ENCODE measurements at regions not wholly inside any gene's neighbourhood (a gene's known extent, or its start where the extent isn't known, plus 50 kb on each side); places are given as distances from the start of the nearest gene placed in this dataset.
"Not testable (repeated sequence)": the region's sequence is repeated elsewhere in the genome, so short reads cannot be mapped to it uniquely, and the experiment has no call there.

- DNase-seq (ENCODE audit: low read depth): no peak
Measured at GRCh38 chr10:21057436-21057835, 160.3 kb upstream of the NEBL start.

- no peak for DNase-seq (ENCODE audit: low read depth)
Measured at GRCh38 chr10:21056461-21056860, 159.3 kb upstream of the NEBL start.

- no peak for DNase-seq (ENCODE audit: low read depth)
Measured at GRCh38 chr10:21055339-21056135, 158.4 kb upstream of the NEBL start.

DNA sequence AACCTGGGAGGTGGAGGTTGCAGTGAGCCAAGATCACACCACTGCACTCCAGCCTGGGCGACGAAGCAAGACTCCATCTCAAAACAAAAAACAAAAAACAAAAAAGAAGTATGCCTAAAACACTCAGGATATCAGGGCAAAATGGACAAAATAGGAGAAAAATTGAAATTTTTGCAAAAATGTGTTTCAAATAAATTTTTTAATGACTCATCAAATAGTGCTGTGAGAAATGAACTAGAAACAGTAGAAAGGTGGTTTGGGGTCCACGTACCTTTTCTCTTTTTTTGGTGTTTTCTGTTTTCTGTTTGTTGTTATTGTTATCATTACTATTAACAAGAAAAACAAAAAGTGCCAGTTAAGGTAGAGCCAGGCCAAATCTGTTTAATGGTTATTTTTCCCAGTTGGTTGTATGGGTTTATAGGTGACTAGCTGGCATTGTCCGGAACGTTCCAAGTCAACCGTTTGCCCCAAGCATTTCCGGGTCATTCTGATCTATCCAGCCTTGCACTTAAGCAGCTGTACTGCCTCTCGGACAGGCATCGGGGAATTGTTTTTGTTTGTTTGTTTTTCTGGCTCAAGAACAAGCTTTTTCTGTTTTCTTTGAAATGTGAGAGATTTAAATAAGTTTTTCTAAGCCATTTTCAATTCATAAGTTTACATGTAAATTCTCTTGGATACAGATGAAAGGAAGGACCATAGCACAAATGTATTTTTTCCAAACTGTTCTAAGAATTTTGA lies 157.0 kb upstream of the NEBL start:
- no peak for DNase-seq (ENCODE audit: low read depth)

GRCh38 chr10:21052709-21053104 lies 155.6 kb upstream of the NEBL start:
- DNase-seq (ENCODE audit: low read depth): no peak

- no peak for DNase-seq (ENCODE audit: low read depth)
Measured at GRCh38 chr10:21052072-21052708, 155.1 kb upstream of the NEBL start.

GRCh38 chr10:21049482-21049881 lies 152.4 kb upstream of the NEBL start:
- no peak for DNase-seq (ENCODE audit: low read depth)

GRCh38 chr10:21048068-21048467 lies 151.0 kb upstream of the NEBL start:
- peak; percentile 58 for DNase-seq (ENCODE audit: low read depth)

DNA sequence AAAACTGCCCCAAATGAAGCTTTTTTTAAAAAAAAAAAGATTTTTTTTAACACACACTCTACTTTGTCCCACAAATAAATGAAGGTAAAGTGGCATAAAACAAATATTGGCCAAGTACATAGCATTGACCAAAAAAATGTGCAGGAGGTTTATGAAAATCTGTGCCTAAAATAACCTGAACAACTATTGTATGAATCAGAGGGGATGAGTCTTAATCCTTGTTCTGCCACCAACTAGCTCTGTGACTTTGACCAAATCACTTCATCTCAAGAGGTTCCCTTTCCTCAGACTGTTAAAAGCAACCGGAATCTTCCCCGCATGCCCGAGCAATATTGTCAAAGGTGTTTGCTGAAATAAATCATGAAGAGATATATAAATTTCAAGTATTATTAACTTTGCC lies 150.4 kb upstream of the NEBL start:
- DNase-seq (ENCODE audit: low read depth): peak; percentile 34

GRCh38 chr10:21047096-21047495 lies 150.0 kb upstream of the NEBL start:
- no peak for DNase-seq (ENCODE audit: low read depth)

- DNase-seq (ENCODE audit: low read depth): no peak
Measured at GRCh38 chr10:21043044-21043443, 145.9 kb upstream of the NEBL start.

- DNase-seq (ENCODE audit: low read depth): peak; percentile 71
Measured at GRCh38 chr10:21042536-21042935, 145.4 kb upstream of the NEBL start.

- DNase-seq (ENCODE audit: low read depth): no peak
Measured at GRCh38 chr10:21041763-21042458, 144.8 kb upstream of the NEBL start.

DNA sequence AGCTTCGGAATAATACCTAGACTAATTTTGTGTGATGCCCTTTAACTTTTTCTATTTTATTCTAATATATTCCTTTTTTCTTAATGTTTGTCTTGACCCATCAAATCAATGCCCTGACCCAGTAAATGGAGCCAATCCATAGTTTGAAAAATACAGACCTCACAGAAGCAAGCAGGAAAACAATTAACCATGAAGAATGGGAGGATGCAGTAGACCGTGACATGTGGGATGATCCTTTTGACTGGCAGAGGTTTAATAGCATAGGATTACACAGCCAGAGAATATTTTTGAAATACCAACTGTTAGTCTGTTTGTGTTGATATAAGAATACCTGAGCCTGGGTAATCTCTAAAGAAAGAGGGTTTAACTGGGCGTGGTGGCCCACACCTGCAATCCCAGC lies 142.6 kb upstream of the NEBL start:
- no peak for DNase-seq (ENCODE audit: low read depth)

DNA sequence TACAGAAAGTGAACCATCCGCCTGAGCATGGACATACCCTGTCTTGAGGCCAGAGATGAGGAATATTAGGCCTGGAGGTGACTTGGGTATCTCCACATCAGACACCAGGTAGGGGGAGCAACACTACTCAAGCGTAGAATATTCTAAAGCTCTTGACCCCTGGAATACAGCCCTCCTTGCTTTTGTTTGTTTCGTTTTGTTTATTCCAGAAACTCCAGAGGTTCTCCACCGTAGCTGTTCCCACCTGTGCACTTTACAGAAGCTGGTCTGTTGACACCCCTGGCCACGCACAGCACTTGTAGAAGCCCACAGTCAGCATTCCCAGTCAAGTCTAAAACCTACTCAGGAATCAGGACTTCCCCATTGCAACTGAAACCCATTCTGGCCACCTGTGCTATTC lies 139.6 kb upstream of the NEBL start:
- DNase-seq (ENCODE audit: low read depth): no peak

GRCh38 chr10:21034770-21035169 lies 137.7 kb upstream of the NEBL start:
- DNase-seq (ENCODE audit: low read depth): not testable (repeated sequence)

DNA sequence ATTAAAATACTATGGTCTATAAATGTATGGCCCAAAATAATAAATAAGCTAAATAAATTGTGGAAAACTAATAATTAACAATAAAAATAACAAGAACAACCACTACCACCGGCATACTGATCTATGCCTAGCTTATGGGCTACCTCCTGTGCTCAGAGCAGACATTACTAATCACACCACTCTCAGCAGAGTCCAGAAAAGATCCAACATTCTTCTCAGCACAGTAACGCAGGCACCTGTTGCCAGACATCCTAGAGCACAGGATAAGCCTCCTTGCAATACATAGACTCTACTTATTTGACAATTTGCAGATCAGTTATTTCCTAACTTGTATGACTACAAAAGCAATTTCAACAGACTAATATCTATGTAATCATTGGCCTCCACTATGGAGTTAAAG lies 137.1 kb upstream of the NEBL start:
- DNase-seq (ENCODE audit: low read depth): no peak

DNA sequence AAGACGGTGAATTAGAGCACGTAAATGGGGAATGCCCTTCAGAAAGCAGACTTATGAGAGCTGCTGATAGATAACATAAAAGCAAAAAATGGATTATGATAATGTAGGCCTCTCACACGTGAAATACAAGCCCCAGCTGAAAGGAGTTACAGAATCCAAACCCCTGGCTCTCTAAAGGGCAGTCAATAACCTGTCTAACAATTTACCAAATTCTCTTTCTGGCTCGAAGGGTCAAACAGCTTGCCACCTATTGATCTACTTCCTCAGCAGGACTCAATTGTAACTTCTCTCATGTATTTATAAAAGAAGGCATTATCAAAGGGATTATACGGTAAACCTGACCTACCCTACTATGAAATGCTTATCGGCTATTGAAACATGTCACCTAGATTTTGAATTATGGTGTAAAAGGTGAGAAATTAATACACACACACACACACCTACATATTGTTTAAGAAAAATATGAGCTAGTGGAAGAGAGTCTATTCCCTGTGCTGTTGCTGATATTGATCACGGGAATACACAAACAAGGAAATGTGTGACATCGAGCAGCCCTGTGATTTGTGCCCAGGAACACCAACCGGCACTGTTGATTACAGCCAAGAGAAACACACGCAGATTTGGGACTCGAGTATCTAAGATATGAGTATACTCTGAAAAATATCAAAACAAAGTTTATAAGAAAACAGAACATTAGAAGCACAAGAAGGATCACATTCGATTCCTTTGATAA lies 135.6 kb upstream of the NEBL start:
- no peak for DNase-seq (ENCODE audit: low read depth)

- no peak for DNase-seq (ENCODE audit: low read depth)
Measured at GRCh38 chr10:21031232-21031795, 134.2 kb upstream of the NEBL start.

DNA sequence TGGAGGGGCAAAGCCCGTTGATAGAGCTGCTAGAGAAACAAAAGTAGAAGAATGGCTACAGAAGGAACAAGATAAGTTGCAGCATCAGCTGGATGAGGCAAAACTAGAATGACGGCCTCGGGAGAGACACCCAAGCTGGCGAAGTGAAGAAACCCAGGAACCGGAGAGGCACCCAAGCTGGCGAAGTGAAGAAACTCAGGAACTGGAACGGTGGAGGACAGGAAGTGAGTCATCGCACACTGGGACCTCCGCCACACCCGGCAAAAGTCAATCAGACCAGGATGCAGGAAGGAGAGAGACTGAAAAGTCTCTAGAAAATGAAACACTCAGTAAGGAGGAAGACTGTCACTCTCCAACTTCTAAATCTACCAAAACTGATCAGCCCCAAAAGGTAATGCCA lies 133.0 kb upstream of the NEBL start:
- no peak for DNase-seq (ENCODE audit: low read depth)

- DNase-seq (ENCODE audit: low read depth): peak; percentile 48
Measured at GRCh38 chr10:21022821-21023220, 125.7 kb upstream of the NEBL start.
